A549 (cell line): ENCODE measurements at regions not wholly inside any gene's neighbourhood (a gene's known extent, or its start where the extent isn't known, plus 50 kb on each side); places are given as distances from the start of the nearest gene placed in this dataset.

Experiments used
- ATAC-seq, 2 experiments: fragments of 200-7000 bp in 1 of 2; fragments of >200 bp in 1 of 2; cut with Nextera tagmentation in 1 of 2; cut with Tn5 transposase in 1 of 2; 3 replicates each; pipeline versions ENCODE4 v1.8.0 to v1.9.1; 2018 to 2020; ENCODE audit warnings: mild to moderate bottlenecking in 1 of 2, moderate library complexity in 1 of 2
- CTCF ChIA-PET: fragments of 300-600 bp; sonication (Branson Sonifier 250); formaldehyde crosslinking; extraction: SDS; loops from one replicate; lab custom pipeline; 2021; ENCODE audit warnings: antibody characterized with exemption, inconsistent platforms; lab: Yijun Ruan, JAX
- POLR2A ChIA-PET: fragments of 350-600 bp; formaldehyde crosslinking; extraction: SDS; loops from one replicate; lab custom pipeline; 2021; ENCODE audit warnings: antibody characterized with exemption, inconsistent platforms; lab: Yijun Ruan, JAX
- DNase-seq, 2 experiments: peaks; one replicate each; pipeline versions ENCODE4 v3.0.0 to v3.0.0-alpha.2; 2011 to 2016; ENCODE audit warnings: low read depth in 1 of 2, low spot score in 1 of 2
- FAIRE-seq: peaks from 2 replicates; lab custom pipeline; 2011; peaks lifted over from hg19 to GRCh38; lab: Jason Lieb, UNC
- H3K27ac ChIP-seq, 2 experiments: fragments of >200 bp; sonication (Bioruptor Twin); formaldehyde crosslinking; 3 replicates each; pipeline ENCODE4 v1.5.1; 2016 to 2017
- H3K4me1 ChIP-seq: fragments of >200 bp; sonication (Bioruptor Twin); formaldehyde crosslinking; 3 replicates; pipeline ENCODE4 v1.6.1; 2016
- H3K4me2 ChIP-seq: fragments of >200 bp; sonication (Bioruptor Twin); formaldehyde crosslinking; 3 replicates; pipeline ENCODE4 v1.6.1; 2016
- H3K4me3 ChIP-seq: fragments of >200 bp; sonication (Bioruptor Twin); formaldehyde crosslinking; 3 replicates; pipeline ENCODE4 v1.5.1; 2016
- H3K9me3 ChIP-seq: fragments of >200 bp; sonication (Bioruptor Twin); formaldehyde crosslinking; 3 replicates; pipeline ENCODE4 v1.6.1; 2016
- CBX2 ChIP-seq: fragments of 200-600 bp; sonication (generic); IDR thresholded peaks from 2 replicates; pipeline ENCODE4 v1.6.1; 2016; ENCODE audit warnings: low read depth, mild to moderate bottlenecking, borderline replicate concordance
- CEBPB ChIP-seq, 2 experiments: fragments of >200 bp in 1 of 2; sonication (Bioruptor Twin) in 1 of 2; formaldehyde crosslinking in 1 of 2; IDR thresholded peaks; 2 replicates each; pipeline ENCODE4 v1.6.1; 2012 to 2016
- CHD2 ChIP-seq: fragments of 150-350 bp; IDR thresholded peaks from 2 replicates; pipeline ENCODE4 v1.6.1; 2014; ENCODE audit warnings: low read length; ENCODE audit not compliant: partially characterized antibody
- CHD4 ChIP-seq: fragments of 200-600 bp; sonication (generic); IDR thresholded peaks from 2 replicates; pipeline ENCODE4 v1.6.1; 2016; ENCODE audit warnings: antibody characterized with exemption, mild to moderate bottlenecking, borderline replicate concordance
- CTCF ChIP-seq: fragments of >200 bp; sonication (Bioruptor Twin); formaldehyde crosslinking; IDR thresholded peaks from 3 replicates; pipeline ENCODE4 v1.5.1; 2016
- E2F6 ChIP-seq: IDR thresholded peaks from 2 replicates; pipeline ENCODE4 v1.6.1; 2012; ENCODE audit warnings: low read depth, borderline replicate concordance
- EHF ChIP-seq: fragments of 250-450 bp; sonication (Bioruptor Pico); IDR thresholded peaks from 2 replicates; pipeline ENCODE4 v1.5.0; 2020; ENCODE audit warnings: mild to moderate bottlenecking
- EHMT2 ChIP-seq: fragments of 200-600 bp; sonication (generic); IDR thresholded peaks from 2 replicates; pipeline ENCODE4 v1.6.1; 2016; ENCODE audit warnings: antibody characterized with exemption, low read depth, mild to moderate bottlenecking, moderate library complexity
- FOSB ChIP-seq: fragments of 250-450 bp; sonication (Bioruptor Pico); IDR thresholded peaks from 2 replicates; pipeline ENCODE4 v1.5.0; 2020; ENCODE audit warnings: mild to moderate bottlenecking, moderate library complexity
- FOSL2 ChIP-seq, 2 experiments: fragments of 450-650 bp in 1 of 2; fragments of >200 bp in 1 of 2; sonication (Bioruptor Twin) in 1 of 2; formaldehyde crosslinking; IDR thresholded peaks; 2 replicates each; pipeline versions ENCODE4 v1.5.0 to v1.6.1; 2016 to 2020; ENCODE audit warnings: mild to moderate bottlenecking in 1 of 2, moderate library complexity in 1 of 2
- FOXS1 ChIP-seq: fragments of 250-450 bp; sonication (Bioruptor Pico); IDR thresholded peaks from 2 replicates; pipeline ENCODE4 v1.5.0; 2020; ENCODE audit warnings: mild to moderate bottlenecking, moderate library complexity
- GATA3 ChIP-seq: IDR thresholded peaks from 2 replicates; pipeline ENCODE4 v1.6.1; 2012; ENCODE audit warnings: borderline replicate concordance
- HOXB13 ChIP-seq: fragments of 250-450 bp; sonication (Bioruptor Pico); IDR thresholded peaks from 2 replicates; pipeline ENCODE4 v1.5.0; 2020; ENCODE audit warnings: low read depth, mild to moderate bottlenecking, moderate library complexity
- HOXB5 ChIP-seq: fragments of 250-450 bp; sonication (Bioruptor Pico); IDR thresholded peaks from 2 replicates; pipeline ENCODE4 v1.5.0; 2020; ENCODE audit warnings: mild to moderate bottlenecking, moderate library complexity
- JUN ChIP-seq, 2 experiments: fragments of >200 bp; sonication (Bioruptor Twin); formaldehyde crosslinking; IDR thresholded peaks; 2 replicates in 1 of 2; 3 replicates in 1 of 2; pipeline ENCODE4 v1.6.1; 2016 to 2017
- KDM5A ChIP-seq: fragments of 200-600 bp; sonication (generic); IDR thresholded peaks from 2 replicates; pipeline ENCODE4 v1.6.1; 2016; ENCODE audit warnings: antibody characterized with exemption, mild to moderate bottlenecking
- MAFK ChIP-seq: fragments of 450-650 bp; IDR thresholded peaks from 2 replicates; pipeline ENCODE4 v1.6.1; 2014; ENCODE audit not compliant: partially characterized antibody
- MAX ChIP-seq: IDR thresholded peaks from 2 replicates; pipeline ENCODE4 v1.6.1; 2012
- MAZ ChIP-seq: fragments of 150-350 bp; IDR thresholded peaks from 2 replicates; pipeline ENCODE4 v1.6.1; 2014; ENCODE audit warnings: antibody characterized with exemption, low read depth, low read length, borderline replicate concordance
- MYC ChIP-seq: IDR thresholded peaks from 2 replicates; pipeline ENCODE4 v1.6.1; 2012; ENCODE audit warnings: mild to moderate bottlenecking, inconsistent platforms, low read length, improper control_type of control experiment, borderline replicate concordance
- PHF8 ChIP-seq: fragments of 200-600 bp; sonication (generic); IDR thresholded peaks from 2 replicates; pipeline ENCODE4 v1.6.1; 2016; ENCODE audit warnings: low read depth, mild to moderate bottlenecking, antibody characterized with exemption, moderate library complexity, borderline replicate concordance
- POLR2A ChIP-seq: IDR thresholded peaks from 2 replicates; pipeline ENCODE4 v1.6.1; 2012; ENCODE audit warnings: mild to moderate bottlenecking, low read length
- RAD21 ChIP-seq, 2 experiments: fragments of >200 bp in 1 of 2; sonication (Bioruptor Twin) in 1 of 2; formaldehyde crosslinking in 1 of 2; IDR thresholded peaks in 1 of 2; conservative IDR thresholded peaks in 1 of 2; 2 replicates in 1 of 2; 3 replicates in 1 of 2; pipeline ENCODE4 v1.6.1; 2012 to 2018; ENCODE audit warnings: inconsistent platforms in 1 of 2
- RARB ChIP-seq: fragments of 250-450 bp; sonication (Bioruptor Pico); IDR thresholded peaks from 2 replicates; pipeline ENCODE4 v1.8.0; 2021; ENCODE audit warnings: mild to moderate bottlenecking, moderate library complexity
- RCOR1 ChIP-seq: fragments of 150-350 bp; IDR thresholded peaks from 2 replicates; pipeline ENCODE4 v1.6.1; 2014; ENCODE audit warnings: antibody characterized with exemption, low read length, low read depth
- RFX5 ChIP-seq: fragments of 450-650 bp; IDR thresholded peaks from 2 replicates; pipeline ENCODE4 v1.7.1; 2014; ENCODE audit warnings: antibody characterized with exemption, mild to moderate bottlenecking, moderate library complexity
- RNF2 ChIP-seq: fragments of 200-600 bp; sonication (generic); IDR thresholded peaks from 2 replicates; pipeline ENCODE4 v1.6.1; 2016; ENCODE audit warnings: low read depth, mild to moderate bottlenecking, antibody characterized with exemption, moderate library complexity, borderline replicate concordance
- SMC3 ChIP-seq: fragments of >200 bp; sonication (Bioruptor Twin); formaldehyde crosslinking; IDR thresholded peaks from 3 replicates; pipeline ENCODE4 v1.6.1; 2018; ENCODE audit warnings: inconsistent platforms
- TFCP2L1 ChIP-seq: fragments of 250-450 bp; sonication (Bioruptor Pico); IDR thresholded peaks from 2 replicates; pipeline ENCODE4 v1.5.0; 2021; ENCODE audit warnings: mild to moderate bottlenecking
- ZFP36 ChIP-seq: fragments of 450-650 bp; IDR thresholded peaks from 2 replicates; pipeline ENCODE4 v1.6.1; 2014; ENCODE audit warnings: borderline replicate concordance; ENCODE audit not compliant: partially characterized antibody
- ZNF302 ChIP-seq: fragments of 250-450 bp; sonication (Bioruptor Pico); IDR thresholded peaks from 2 replicates; pipeline ENCODE4 v1.9.0; 2021; ENCODE audit warnings: inconsistent platforms, mild to moderate bottlenecking, moderate library complexity
- WGBS: methylation state at CpG from one replicate; pipeline ENCODE4 v1.1.6; 2017; ENCODE audit errors: missing lambda C conversion rate; 5-methylcytosine and 5-hydroxymethylcytosine counted together
- TF ChIP-seq, protein P1 (sequence below): fragments of 200-600 bp; sonication (generic); IDR thresholded peaks from 2 replicates; pipeline ENCODE4 v1.6.1; 2016; ENCODE audit warnings: antibody characterized with exemption, mild to moderate bottlenecking, moderate library complexity

- Histone ChIP-seq H3K27ac (no peak overlapping the region), H3K4me1 (no peaks in the 10 kb centered on the region), H3K4me3 (no peak overlapping the region), H3K9me3 (peaks cover 7% of the 10 kb centered on the region; the same call in 1 of the 3 replicates), H3K4me2 (no peak overlapping the region)
- ChIA-PET CTCF (no interaction called here), POLR2A (no interaction called here)
- ATAC-seq = no peak
- no peak for DNase-seq
- FAIRE-seq = no peak
- TF ChIP-seq TFCP2L1 (no peak), RARB (no peak), EHMT2 (no peak), KDM5A (no peak), CTCF (no peak), FOXS1 (no peak), RAD21 (conservative IDR thresholded peaks at IDR 0.05 in 1 of 2, IDR thresholded peaks at IDR 0.05 in 1 of 2) (no peak), RFX5 (no peak), SMC3 (no peak), FOSL2 (IDR thresholded peaks at IDR 0.05) (no peak), FOSL2 (CRISPR knock-in tag; IDR thresholded peaks at IDR 0.05) (no peak), FOSB (CRISPR knock-in tag) (no peak), POLR2A (no peak), CHD2 (no peak), ZFP36 (no peak), CEBPB (IDR thresholded peaks at IDR 0.05) (no peak), MYC (no peak)
- TF ChIP-seq, protein P1, sequence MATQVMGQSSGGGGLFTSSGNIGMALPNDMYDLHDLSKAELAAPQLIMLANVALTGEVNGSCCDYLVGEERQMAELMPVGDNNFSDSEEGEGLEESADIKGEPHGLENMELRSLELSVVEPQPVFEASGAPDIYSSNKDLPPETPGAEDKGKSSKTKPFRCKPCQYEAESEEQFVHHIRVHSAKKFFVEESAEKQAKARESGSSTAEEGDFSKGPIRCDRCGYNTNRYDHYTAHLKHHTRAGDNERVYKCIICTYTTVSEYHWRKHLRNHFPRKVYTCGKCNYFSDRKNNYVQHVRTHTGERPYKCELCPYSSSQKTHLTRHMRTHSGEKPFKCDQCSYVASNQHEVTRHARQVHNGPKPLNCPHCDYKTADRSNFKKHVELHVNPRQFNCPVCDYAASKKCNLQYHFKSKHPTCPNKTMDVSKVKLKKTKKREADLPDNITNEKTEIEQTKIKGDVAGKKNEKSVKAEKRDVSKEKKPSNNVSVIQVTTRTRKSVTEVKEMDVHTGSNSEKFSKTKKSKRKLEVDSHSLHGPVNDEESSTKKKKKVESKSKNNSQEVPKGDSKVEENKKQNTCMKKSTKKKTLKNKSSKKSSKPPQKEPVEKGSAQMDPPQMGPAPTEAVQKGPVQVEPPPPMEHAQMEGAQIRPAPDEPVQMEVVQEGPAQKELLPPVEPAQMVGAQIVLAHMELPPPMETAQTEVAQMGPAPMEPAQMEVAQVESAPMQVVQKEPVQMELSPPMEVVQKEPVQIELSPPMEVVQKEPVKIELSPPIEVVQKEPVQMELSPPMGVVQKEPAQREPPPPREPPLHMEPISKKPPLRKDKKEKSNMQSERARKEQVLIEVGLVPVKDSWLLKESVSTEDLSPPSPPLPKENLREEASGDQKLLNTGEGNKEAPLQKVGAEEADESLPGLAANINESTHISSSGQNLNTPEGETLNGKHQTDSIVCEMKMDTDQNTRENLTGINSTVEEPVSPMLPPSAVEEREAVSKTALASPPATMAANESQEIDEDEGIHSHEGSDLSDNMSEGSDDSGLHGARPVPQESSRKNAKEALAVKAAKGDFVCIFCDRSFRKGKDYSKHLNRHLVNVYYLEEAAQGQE = no peak
Measured at GRCh38 chr16:82322177-82322576, 152.2 kb upstream of the MPHOSPH6 start.

- CTCF ChIA-PET = no interaction called here
- 75% methylated on average over 1 of the region's 1 CpG for WGBS
Measured at GRCh38 chr16:82319038-82319437, 149.0 kb upstream of the MPHOSPH6 start.

More at GRCh38 chr16:82319038-82319437, 149.0 kb upstream of the MPHOSPH6 start:
- POLR2A ChIA-PET = no interaction called here
- no peak for FAIRE-seq
- TF ChIP-seq CHD4 (no peak), MAFK (no peak), FOXS1 (no peak), SMC3 (no peak), PHF8 (no peak), HOXB5 (CRISPR knock-in tag) (no peak), E2F6 (no peak), MAX (no peak), MAZ (no peak), RNF2 (no peak), CBX2 (no peak), JUN (IDR thresholded peaks at IDR 0.05) (no peak), EHF (CRISPR knock-in tag) (no peak), POLR2A (no peak), HOXB13 (CRISPR knock-in tag) (no peak), RCOR1 (no peak), ZNF302 (CRISPR knock-in tag) (no peak), GATA3 (no peak)
- TF ChIP-seq, all 56 proteins: peak for 0
- no peak for ATAC-seq
- DNase-seq = no peak
- Histone ChIP-seq H3K27ac (no peak overlapping the region), H3K9me3 (0 out of 3 replicates have a peak, but pooled peaks cover 7% of the 10 kb centered on the region), H3K4me3 (no peak overlapping the region), H3K4me1 (no peaks in the 10 kb centered on the region), H3K4me2 (no peak overlapping the region)
